IMR-90 (cell line): ENCODE measurements at regions not wholly inside any gene's neighbourhood (a gene's known extent, or its start where the extent isn't known, plus 50 kb on each side); places are given as distances from the start of the nearest gene placed in this dataset.

Experiments used
- ATAC-seq: fragments of 200-7000 bp; cut with Tn5 transposase; 2 replicates; pipeline ENCODE4 v1.9.1; 2020; ENCODE audit warnings: low read depth, mild to moderate bottlenecking, moderate library complexity
- BruUV-seq: library from RNA; stranded (reverse); fragments of 400-500 nt; replicated peaks from 2 replicates; lab custom pipeline; 2021; lab: Mats Ljungman, UMichigan
- CTCF ChIA-PET: fragments of 300-600 bp; formaldehyde crosslinking; extraction: SDS; loops from one replicate; lab custom pipeline; 2021; ENCODE audit warnings: antibody characterized with exemption; lab: Yijun Ruan, JAX
- POLR2A ChIA-PET: fragments of 300-600 bp; sonication (Branson Sonifier 250); formaldehyde crosslinking; loops from one replicate; lab custom pipeline; 2022; ENCODE audit warnings: antibody characterized with exemption; ENCODE audit not compliant: unreplicated experiment; lab: Charles Lee
- DNase-seq: peaks from one replicate; pipeline ENCODE4 v3.0.0; 2013
- H2AFZ ChIP-seq: replicated peaks from 2 replicates; pipeline ENCODE3; 2013; ENCODE audit warnings: low read length, mild to moderate bottlenecking; ENCODE audit not compliant: poor library complexity
- H2AK5ac ChIP-seq: 2 replicates; pipeline ENCODE4 v1.6.1; 2013; ENCODE audit warnings: low read depth, low read length, inconsistent platforms
- H2AK9ac ChIP-seq: replicated peaks from 2 replicates; pipeline ENCODE3; 2013; ENCODE audit warnings: mild to moderate bottlenecking, low read depth, low read length, moderate library complexity; ENCODE audit not compliant: poor library complexity
- H2BK120ac ChIP-seq: 2 replicates; pipeline ENCODE4 v1.6.1; 2013; ENCODE audit warnings: low read depth, low read length, inconsistent platforms
- H2BK15ac ChIP-seq: 3 replicates; pipeline ENCODE4 v1.6.1; 2013; ENCODE audit warnings: low read depth, low read length, inconsistent platforms
- H2BK20ac ChIP-seq: 2 replicates; pipeline ENCODE4 v1.6.1; 2013; ENCODE audit warnings: low read depth, mild to moderate bottlenecking, inconsistent platforms, low read length, moderate library complexity
- H2BK5ac ChIP-seq: 2 replicates; pipeline ENCODE4 v1.6.1; 2013; ENCODE audit warnings: mild to moderate bottlenecking, low read depth, low read length, inconsistent platforms; ENCODE audit not compliant: poor library complexity, severe bottlenecking
- H3K14ac ChIP-seq: replicated peaks from 2 replicates; pipeline ENCODE4 v1.6.1; 2013; ENCODE audit warnings: low read depth, low read length, inconsistent platforms
- H3K18ac ChIP-seq: 2 replicates; pipeline ENCODE4 v1.6.1; 2013; ENCODE audit warnings: low read depth, low read length, control low read depth
- H3K23ac ChIP-seq: 2 replicates; pipeline ENCODE4 v1.6.1; 2013; ENCODE audit warnings: low read depth, low read length, inconsistent platforms
- H3K27ac ChIP-seq: 2 replicates; pipeline ENCODE4 v1.5.1; 2013; ENCODE audit warnings: mild to moderate bottlenecking, control low read depth, low read length; ENCODE audit not compliant: insufficient read depth
- H3K27me3 ChIP-seq: 2 replicates; pipeline ENCODE4 v1.6.1; 2013; ENCODE audit warnings: low read length; ENCODE audit not compliant: control insufficient read depth, insufficient read depth
- H3K36me3 ChIP-seq: 2 replicates; pipeline ENCODE4 v1.6.1; 2013; ENCODE audit warnings: low read length, mixed read lengths; ENCODE audit not compliant: control insufficient read depth, insufficient read depth
- H3K4ac ChIP-seq: 2 replicates; pipeline ENCODE4 v1.6.1; 2013; ENCODE audit warnings: low read depth, low read length, inconsistent platforms
- H3K4me1 ChIP-seq: 2 replicates; pipeline ENCODE4 v1.6.1; 2013; ENCODE audit warnings: low read length, mixed read lengths; ENCODE audit not compliant: control insufficient read depth, insufficient read depth
- H3K4me2 ChIP-seq: 2 replicates; pipeline ENCODE4 v1.6.1; 2013; ENCODE audit warnings: low read depth, mild to moderate bottlenecking, control low read depth, low read length, moderate library complexity
- H3K4me3 ChIP-seq: 2 replicates; pipeline ENCODE4 v1.5.1; 2013; ENCODE audit warnings: low read depth, mild to moderate bottlenecking, control low read depth, low read length, moderate library complexity; ENCODE audit not compliant: insufficient read depth
- H3K56ac ChIP-seq: 2 replicates; pipeline ENCODE4 v1.6.1; 2013; ENCODE audit warnings: low read length, inconsistent platforms; ENCODE audit not compliant: insufficient read depth; ENCODE audit errors: extremely low read depth
- H3K79me1 ChIP-seq, 2 experiments: 2 replicates each; pipeline ENCODE4 v1.6.1; 2013; ENCODE audit warnings: low read length in 2 of 2, inconsistent platforms in 1 of 2, low read depth in 1 of 2
- H3K9ac ChIP-seq: 2 replicates; pipeline ENCODE4 v1.6.1; 2013; ENCODE audit warnings: low read depth, low read length, control low read depth
- H3K9me1 ChIP-seq: 2 replicates; pipeline ENCODE4 v1.6.1; 2013; ENCODE audit warnings: low read length, inconsistent platforms; ENCODE audit not compliant: insufficient read depth
- H3K9me3 ChIP-seq: 2 replicates; pipeline ENCODE4 v1.6.1; 2013; ENCODE audit warnings: low read length; ENCODE audit not compliant: control insufficient read depth, insufficient read depth
- H4K20me1 ChIP-seq: 2 replicates; pipeline ENCODE4 v1.6.1; 2013; ENCODE audit warnings: low read length, inconsistent platforms; ENCODE audit not compliant: insufficient read depth
- H4K5ac ChIP-seq: 2 replicates; pipeline ENCODE4 v1.6.1; 2013; ENCODE audit warnings: mild to moderate bottlenecking, low read depth, low read length, control low read depth
- H4K8ac ChIP-seq, 2 experiments: 2 replicates each; pipeline ENCODE4 v1.6.1; 2013; ENCODE audit warnings: low read depth in 2 of 2, low read length in 2 of 2, control low read depth in 1 of 2, inconsistent platforms in 1 of 2
- H4K91ac ChIP-seq: 2 replicates; pipeline ENCODE4 v1.6.1; 2013; ENCODE audit warnings: low read depth, low read length, inconsistent platforms; ENCODE audit not compliant: insufficient read depth
- CEBPB ChIP-seq: IDR thresholded peaks from 2 replicates; pipeline ENCODE4 v1.6.1; 2012; ENCODE audit warnings: low read depth, low read length, improper control_type of control experiment
- CHD1 ChIP-seq: IDR thresholded peaks from 2 replicates; pipeline ENCODE4 v1.6.1; 2012; ENCODE audit warnings: low read depth, low read length, improper control_type of control experiment
- FOS ChIP-seq: fragments of 150-350 bp; IDR thresholded peaks from 2 replicates; pipeline ENCODE4 v1.6.1; 2016; ENCODE audit warnings: low read depth, low read length
- MAFK ChIP-seq: IDR thresholded peaks from 2 replicates; pipeline ENCODE4 v1.6.1; 2012; ENCODE audit warnings: low read depth, low read length, improper control_type of control experiment
- MXI1 ChIP-seq: IDR thresholded peaks from 2 replicates; pipeline ENCODE4 v1.6.1; 2012; ENCODE audit warnings: low read depth, mild to moderate bottlenecking, low read length, moderate library complexity, borderline replicate concordance
- NFE2L2 ChIP-seq: fragments of 150-350 bp; IDR thresholded peaks from 2 replicates; pipeline ENCODE4 v1.6.1; 2016; ENCODE audit warnings: low read depth, mild to moderate bottlenecking, low read length
- SMC3 ChIP-seq: fragments of 150-350 bp; IDR thresholded peaks from 2 replicates; pipeline ENCODE4 v1.6.1; 2016; ENCODE audit warnings: low read depth, mild to moderate bottlenecking, antibody characterized with exemption, low read length, moderate library complexity
- WGBS, 2 experiments: methylation state at CpG; one replicate each; pipeline versions ENCODE4 v1.1.5 to v1.1.7; 2013; ENCODE audit warnings: missing lambda C conversion rate in 2 of 2; ENCODE audit not compliant: insufficient read length in 1 of 2; ENCODE audit errors: extremely low coverage in 2 of 2; 5-methylcytosine and 5-hydroxymethylcytosine counted together
- dilution Hi-C: fragments of 300-500 bp; cut with HindIII; formaldehyde crosslinking; loops from one replicate; pipeline ENCODE4 v1.14.3; 2018; ENCODE audit warnings: low sequenced_read_pairs; ENCODE audit not compliant: unreplicated experiment
- in situ Hi-C: fragments of 300-500 bp; cut with MboI; formaldehyde crosslinking; loops from 3 replicates; pipeline ENCODE4 v1.14.3; 2019; ENCODE audit warnings: low sequenced_read_pairs, inconsistent platforms, mixed read lengths
- intact Hi-C: fragments of 100-400 bp; cut with micrococcal nuclease; formaldehyde crosslinking; loops from 2 replicates; pipeline ENCODE4 v1.10.0; 2022
- TF ChIP-seq, protein P1 (sequence below): fragments of 150-350 bp; IDR thresholded peaks from 2 replicates; pipeline ENCODE4 v1.6.1; 2016; ENCODE audit warnings: low read depth, mild to moderate bottlenecking, low read length, moderate library complexity, borderline replicate concordance

DNA sequence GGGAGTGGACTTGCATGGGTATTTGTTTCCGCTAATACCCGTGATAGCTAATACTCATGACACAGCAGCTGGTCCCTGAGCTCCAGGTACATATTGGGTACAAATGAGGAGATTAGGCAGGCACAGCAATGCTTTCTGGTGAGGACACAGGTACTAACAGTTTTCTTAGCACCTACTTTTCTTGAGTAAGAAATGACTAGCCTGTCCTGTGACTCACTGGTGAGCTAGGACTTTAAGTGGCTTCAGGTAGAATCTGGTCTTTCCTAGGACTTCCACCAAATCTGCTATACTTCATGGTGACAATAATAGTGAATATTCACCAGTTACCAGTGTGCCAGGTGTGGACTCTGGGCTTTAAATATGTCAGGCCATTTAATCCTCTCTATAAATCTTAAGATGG is 407.4 kb upstream of the NR3C2 start:
- POLR2A ChIA-PET, result no interaction called here

More for the DNA sequence above, 407.4 kb upstream of the NR3C2 start:
- no peaks in the 10 kb centered on the region for H3K79me1 ChIP-seq
- intact Hi-C loops, result no loop called here
- no TSS peak for BruUV-seq
- no peak for TF ChIP-seq CEBPB
- no peak for TF ChIP-seq SMC3
- TF ChIP-seq, protein P1, sequence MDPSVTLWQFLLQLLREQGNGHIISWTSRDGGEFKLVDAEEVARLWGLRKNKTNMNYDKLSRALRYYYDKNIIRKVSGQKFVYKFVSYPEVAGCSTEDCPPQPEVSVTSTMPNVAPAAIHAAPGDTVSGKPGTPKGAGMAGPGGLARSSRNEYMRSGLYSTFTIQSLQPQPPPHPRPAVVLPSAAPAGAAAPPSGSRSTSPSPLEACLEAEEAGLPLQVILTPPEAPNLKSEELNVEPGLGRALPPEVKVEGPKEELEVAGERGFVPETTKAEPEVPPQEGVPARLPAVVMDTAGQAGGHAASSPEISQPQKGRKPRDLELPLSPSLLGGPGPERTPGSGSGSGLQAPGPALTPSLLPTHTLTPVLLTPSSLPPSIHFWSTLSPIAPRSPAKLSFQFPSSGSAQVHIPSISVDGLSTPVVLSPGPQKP, result no peak
- no peak for TF ChIP-seq FOS
- no peak for TF ChIP-seq MAFK
- no peak for TF ChIP-seq NFE2L2
- TF ChIP-seq MXI1, result no peak
- no peak for TF ChIP-seq CHD1
- no peak overlapping the region for H2AFZ ChIP-seq
- H2BK15ac ChIP-seq, result no peak overlapping the region
- H3K4me3 ChIP-seq, result no peak overlapping the region
- H3K27ac ChIP-seq, result no peak overlapping the region
- ATAC-seq, result no peak
- in situ Hi-C loops, result no loop called here
- no peak overlapping the region for H2BK120ac ChIP-seq
- H4K20me1 ChIP-seq, result no peaks in the 10 kb centered on the region
- CTCF ChIA-PET, result no interaction called here
- no peak overlapping the region for H4K8ac ChIP-seq
- H4K91ac ChIP-seq, result no peak overlapping the region
- H3K18ac ChIP-seq, result no peak overlapping the region
- no peaks in the 10 kb centered on the region for H3K36me3 ChIP-seq
- no peak for DNase-seq
- no CpG with 5 or more reads among the region's 2 CpGs for WGBS, 2 experiments
- no peak overlapping the region for H2AK5ac ChIP-seq
- H3K27me3 ChIP-seq, result no peaks in the 10 kb centered on the region
- H3K9me3 ChIP-seq, result no peaks in the 10 kb centered on the region
- dilution Hi-C loops, result no loop called here
- no peak overlapping the region for H3K4ac ChIP-seq
- H3K14ac ChIP-seq, result no peak overlapping the region
- H2AK9ac ChIP-seq, result no peak overlapping the region
- no peak overlapping the region for H3K9ac ChIP-seq
- no peak overlapping the region for H3K23ac ChIP-seq
- H3K4me1 ChIP-seq, result peaks cover 2% of the 10 kb centered on the region
- H2BK20ac ChIP-seq, result no peak overlapping the region
- H3K4me2 ChIP-seq, result no peak overlapping the region
- no peak overlapping the region for H2BK5ac ChIP-seq
- no peaks in the 10 kb centered on the region for H3K9me1 ChIP-seq
- no peak overlapping the region for H3K56ac ChIP-seq
- H4K5ac ChIP-seq, result no peak overlapping the region
